HG03575 (cell line): ENCODE measurements at regions not wholly inside any gene's neighbourhood (a gene's known extent, or its start where the extent isn't known, plus 50 kb on each side); places are given as distances from the start of the nearest gene placed in this dataset.

Source experiments
- ATAC-seq: cut with Tn5 transposase; IDR thresholded peaks from one replicate; pipeline ENCODE4 v1.9.1; 2021; ENCODE audit not compliant: unreplicated experiment, insufficient number of reproducible peaks, low FRiP score; ENCODE audit errors: extremely low read depth

DNA sequence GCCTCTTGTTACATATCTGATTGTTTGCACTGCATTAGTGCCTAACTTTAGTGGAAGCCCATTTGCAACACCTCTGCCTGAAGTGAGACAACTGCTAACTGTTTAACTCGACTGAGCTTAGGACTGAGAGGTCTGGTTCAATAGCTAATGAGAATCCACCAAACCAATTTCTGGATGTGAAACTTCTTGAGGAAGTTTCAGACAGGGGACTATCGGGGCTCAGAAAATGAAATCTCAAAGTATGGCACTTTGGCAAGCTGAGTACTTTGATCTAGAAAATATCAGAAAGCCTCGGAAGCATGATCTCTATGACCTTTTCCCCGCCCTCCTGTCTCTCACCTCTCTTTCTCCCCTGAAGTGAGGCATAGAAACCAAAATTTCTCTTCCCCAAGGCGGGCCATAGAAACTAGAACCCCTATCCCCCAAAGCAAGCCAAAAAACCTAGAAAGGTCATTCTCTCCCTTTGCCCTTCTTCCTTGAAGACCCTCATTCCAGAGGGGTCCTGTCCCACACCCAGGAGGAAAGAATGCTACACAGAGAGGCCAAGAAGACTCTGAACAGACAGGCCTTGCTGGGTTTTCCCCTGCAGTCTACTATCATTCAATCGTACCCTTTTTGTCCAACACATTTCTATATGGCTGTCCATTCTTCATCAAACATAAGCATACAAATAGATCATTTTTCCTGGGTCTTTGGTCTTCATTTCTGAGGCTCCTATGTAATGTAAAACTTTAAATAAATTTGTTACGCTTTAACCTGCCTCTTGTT lies 69.6 kb upstream of the CREB1 start:
- no peak for ATAC-seq

DNA sequence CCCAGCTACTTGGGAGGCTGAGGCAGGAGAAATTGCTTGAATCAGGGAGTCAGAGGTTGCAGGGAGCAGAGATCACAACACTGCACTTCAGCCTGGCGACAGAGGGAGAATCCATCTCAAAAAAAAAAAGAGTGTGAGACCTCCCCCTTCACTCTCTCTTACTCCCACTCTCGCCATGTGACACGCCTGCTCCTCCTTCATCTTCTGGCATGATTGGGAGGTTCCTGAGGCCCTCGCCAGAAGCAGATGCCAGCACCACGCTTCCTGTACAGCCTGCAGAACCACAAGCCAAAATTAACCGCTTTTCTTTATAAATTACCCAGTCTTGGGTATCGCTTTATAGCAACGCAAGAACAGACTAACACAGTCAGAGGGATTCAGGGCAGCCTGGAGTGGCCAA lies 66.3 kb upstream of the CREB1 start:
- no peak for ATAC-seq

GRCh38 chr2:207464007-207464406 lies 65.8 kb upstream of the CREB1 start:
- no peak for ATAC-seq

GRCh38 chr2:207465894-207466293 lies 63.9 kb upstream of the CREB1 start:
- no peak for ATAC-seq

- ATAC-seq = no peak
Observed at GRCh38 chr2:207467716-207468347, 61.9 kb upstream of the CREB1 start.

- no peak for ATAC-seq
Observed at GRCh38 chr2:207468488-207468887, 61.3 kb upstream of the CREB1 start.

- no peak for ATAC-seq
Observed at GRCh38 chr2:207469451-207469850, 60.3 kb upstream of the CREB1 start.

GRCh38 chr2:207469943-207470729 lies 59.6 kb upstream of the CREB1 start:
- no peak for ATAC-seq

GRCh38 chr2:207471261-207471660 lies 58.5 kb upstream of the CREB1 start:
- ATAC-seq = no peak

GRCh38 chr2:207472343-207473048 lies 57.3 kb upstream of the CREB1 start:
- no peak for ATAC-seq

DNA sequence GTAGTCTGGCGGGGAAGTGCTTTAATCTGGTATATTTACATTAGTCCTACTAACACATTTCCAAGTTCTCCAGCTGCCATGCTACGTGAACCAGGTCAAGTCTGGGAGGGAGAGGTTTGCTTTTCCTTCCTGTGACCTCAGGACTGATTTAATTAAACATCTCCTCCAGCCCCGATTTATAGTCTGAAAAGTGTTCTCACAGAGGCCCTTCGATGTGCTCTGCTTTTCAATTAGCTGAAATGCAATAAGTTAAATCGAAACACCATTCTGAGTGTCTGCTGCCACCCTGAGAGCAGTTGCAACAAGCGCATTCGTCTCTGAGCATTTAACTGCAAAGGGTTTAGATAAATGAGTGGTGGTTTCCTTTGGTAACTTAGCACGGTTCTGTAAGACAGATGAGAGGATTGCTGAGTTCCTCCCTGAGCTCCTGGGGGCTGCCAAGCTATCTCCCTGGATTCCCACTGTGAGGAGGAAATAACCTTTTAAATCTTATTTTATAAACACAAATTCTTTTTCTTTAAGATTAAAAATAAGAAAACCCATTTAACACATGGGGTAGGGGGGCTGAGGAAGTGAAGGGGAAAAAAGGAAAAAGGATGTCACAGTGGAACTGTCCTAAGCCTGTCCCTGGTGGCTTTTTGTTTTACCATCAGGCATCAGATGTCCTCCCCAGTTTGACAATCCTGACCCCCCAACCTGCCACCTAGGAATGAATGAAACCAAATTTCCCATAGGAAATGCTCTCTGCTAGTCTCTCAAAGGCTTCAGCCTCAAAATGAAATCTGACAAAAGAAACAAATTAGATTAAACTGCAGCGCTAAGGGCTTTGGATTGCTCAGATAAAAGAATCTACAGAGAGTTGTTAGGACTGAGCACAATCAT lies 56.5 kb upstream of the CREB1 start:
- ATAC-seq = peak; percentile 75

DNA sequence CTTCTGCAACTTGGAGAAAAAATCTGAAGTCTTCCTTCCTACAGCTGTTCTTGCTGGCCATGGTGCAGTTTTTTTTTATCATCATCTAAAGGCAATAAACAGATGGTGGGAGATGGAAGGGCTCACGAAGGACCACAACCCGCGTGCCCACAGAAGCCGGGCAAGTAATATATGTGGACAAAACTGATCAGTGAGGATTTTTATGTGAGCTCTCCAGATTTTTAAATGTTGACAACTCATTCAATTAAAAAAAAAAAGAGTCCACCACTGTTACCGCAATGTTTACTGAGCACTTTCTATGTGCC lies 55.9 kb upstream of the CREB1 start:
- no peak for ATAC-seq

DNA sequence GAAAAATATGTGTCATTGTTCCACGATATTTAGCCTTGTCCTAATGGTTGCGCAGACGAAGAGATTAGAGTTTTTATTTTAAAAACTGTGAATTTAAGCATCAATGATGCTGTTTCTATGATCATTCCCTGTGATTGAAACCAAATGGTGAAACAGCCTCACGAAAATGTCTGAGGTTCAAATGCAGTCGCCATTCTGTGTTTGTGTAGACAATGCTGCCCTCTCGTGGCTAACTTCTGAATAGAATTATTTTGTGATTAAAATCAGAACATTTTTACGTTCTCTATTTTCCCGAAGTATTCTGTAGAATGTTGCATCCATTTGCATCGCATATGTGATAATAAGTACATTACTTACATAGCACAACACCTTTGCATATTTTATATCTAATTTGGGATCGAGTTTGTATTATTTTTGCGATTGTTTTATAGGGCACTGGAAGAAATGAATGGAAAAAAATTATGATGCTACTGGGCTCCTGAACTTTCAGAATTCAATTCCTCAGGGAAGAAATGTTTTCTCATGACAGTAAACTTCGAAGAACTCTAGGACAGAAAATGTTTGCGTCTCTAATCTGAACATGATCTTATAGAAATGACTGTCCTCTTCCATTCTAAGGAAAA lies 54.8 kb upstream of the CREB1 start:
- no peak for ATAC-seq

DNA sequence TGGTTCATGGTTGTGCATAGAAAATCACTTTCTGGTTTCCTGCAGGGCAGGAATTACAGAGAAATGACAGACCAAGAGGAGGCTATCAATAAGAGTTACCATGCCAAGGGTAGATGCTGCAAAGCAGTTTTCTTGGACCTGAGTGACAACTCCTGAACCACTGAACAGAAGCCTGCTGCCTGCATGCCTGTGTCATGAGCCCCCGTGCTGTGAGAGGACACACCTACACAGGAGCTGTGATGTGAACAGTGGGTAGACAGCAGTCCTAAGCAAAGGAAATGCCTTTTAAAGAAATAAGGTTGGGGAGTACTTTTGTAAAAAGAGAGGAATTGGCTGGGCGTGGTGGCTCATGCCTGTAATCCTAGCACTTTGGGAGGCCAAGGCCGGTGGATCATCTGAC lies 54.2 kb upstream of the CREB1 start:
- ATAC-seq = no peak

DNA sequence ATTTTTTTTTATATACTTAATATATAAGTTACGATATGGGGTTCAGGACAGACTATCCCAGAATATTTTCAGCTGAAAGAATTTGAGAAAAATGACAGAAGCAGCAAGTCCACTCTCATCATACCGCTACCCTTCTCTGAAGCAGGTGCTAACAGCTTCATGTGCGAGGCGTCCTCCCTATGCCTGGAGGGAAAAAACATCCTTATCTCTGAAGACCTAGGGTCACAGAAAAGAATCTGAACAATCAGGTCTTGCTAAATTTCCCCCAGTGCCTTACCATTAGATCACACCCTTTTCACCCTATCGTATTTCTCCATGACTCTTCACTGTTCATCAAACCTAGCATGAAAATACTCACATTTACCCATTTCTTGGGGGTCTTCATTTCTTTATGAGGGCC lies 51.9 kb upstream of the CREB1 start:
- no peak for ATAC-seq

DNA sequence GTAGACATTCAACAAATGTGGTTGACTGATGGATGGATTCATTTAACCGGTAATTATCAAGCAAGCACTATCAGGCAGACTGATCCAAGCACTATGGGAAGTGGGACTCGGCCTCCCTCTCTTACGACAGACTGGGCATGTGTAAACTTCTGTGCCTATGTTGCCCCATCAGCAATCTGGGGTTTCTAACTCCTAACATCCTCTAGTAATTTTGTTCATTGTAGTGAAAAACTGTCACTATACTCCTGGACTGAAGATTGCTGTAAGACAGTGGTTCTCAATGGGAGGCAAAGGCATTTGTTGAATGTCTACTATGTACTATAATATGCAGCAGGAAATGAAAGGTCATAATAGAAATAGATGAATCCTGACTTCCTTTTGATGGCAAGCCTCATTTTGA lies 51.2 kb upstream of the CREB1 start:
- ATAC-seq = no peak

DNA sequence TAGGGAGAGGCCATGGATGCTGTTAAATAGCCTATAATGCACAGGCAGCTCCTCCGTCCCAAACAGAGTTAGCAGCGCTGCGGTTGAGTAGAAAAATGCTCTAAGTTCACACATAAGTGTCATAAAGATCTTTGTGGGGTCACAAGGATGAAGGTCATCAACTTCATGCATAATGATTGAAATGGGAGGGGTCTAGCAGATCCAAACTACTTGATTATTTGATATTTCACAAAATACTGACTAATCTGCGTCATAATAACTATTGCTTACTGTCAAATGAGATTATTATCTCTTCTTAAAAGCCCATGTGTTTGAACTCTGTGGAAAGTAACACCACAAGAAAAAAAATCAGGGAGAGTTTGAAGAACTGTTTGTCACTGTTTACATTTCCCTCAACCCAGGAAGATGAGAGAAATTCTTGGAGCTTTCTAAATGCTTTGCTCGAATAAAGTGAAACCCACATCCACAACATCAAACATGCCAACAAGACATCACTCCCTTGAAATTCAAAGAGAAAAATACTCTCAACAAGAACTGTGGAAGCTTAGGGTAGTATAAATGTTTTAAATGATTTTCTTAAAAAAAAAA lies 50.5 kb upstream of the CREB1 start:
- no peak for ATAC-seq
